H1 (cell line): ENCODE measurements at regions not wholly inside any gene's neighbourhood (a gene's known extent, or its start where the extent isn't known, plus 50 kb on each side); places are given as distances from the start of the nearest gene placed in this dataset.

Source experiments
- CTCF ChIA-PET: fragments of 300-600 bp; sonication (Branson Sonifier 250); formaldehyde crosslinking; loops from one replicate; lab custom pipeline; 2021; ENCODE audit not compliant: partially characterized antibody; lab: Charles Lee
- POLR2A ChIA-PET: fragments of 300-600 bp; sonication (Branson Sonifier 250); formaldehyde crosslinking; loops from one replicate; lab custom pipeline; 2021; ENCODE audit warnings: inconsistent platforms; ENCODE audit not compliant: partially characterized antibody; lab: Charles Lee
- DNase-seq, 2 experiments: peaks; one replicate each; pipeline versions ENCODE4 v3.0.0 to v3.0.0-alpha.2; 2010 to 2022; ENCODE audit warnings: low spot score in 2 of 2, low read depth in 1 of 2, mixed read lengths in 1 of 2
- FAIRE-seq: peaks from 2 replicates; lab custom pipeline; 2011; peaks lifted over from hg19 to GRCh38; lab: Jason Lieb, UNC
- H2AFZ ChIP-seq: 2 replicates; pipeline ENCODE4 v1.8.1; 2012; ENCODE audit warnings: low read length, inconsistent platforms
- H2AK5ac ChIP-seq: 2 replicates; pipeline ENCODE4 v1.6.1; 2013; ENCODE audit warnings: low read depth, low read length
- H2BK120ac ChIP-seq: replicated peaks from 2 replicates; pipeline ENCODE3; 2013; ENCODE audit warnings: low read depth, low read length, inconsistent platforms
- H2BK12ac ChIP-seq: 2 replicates; pipeline ENCODE4 v1.6.1; 2013; ENCODE audit warnings: low read depth, low read length
- H2BK15ac ChIP-seq: 2 replicates; pipeline ENCODE4 v1.6.1; 2013; ENCODE audit warnings: low read length
- H2BK20ac ChIP-seq: 2 replicates; pipeline ENCODE4 v1.6.1; 2013; ENCODE audit warnings: low read length
- H2BK5ac ChIP-seq: 2 replicates; pipeline ENCODE4 v1.6.1; 2013; ENCODE audit warnings: low read depth, low read length
- H3K14ac ChIP-seq: 2 replicates; pipeline ENCODE4 v1.6.1; 2013; ENCODE audit warnings: inconsistent platforms; ENCODE audit not compliant: insufficient read length
- H3K18ac ChIP-seq: 2 replicates; pipeline ENCODE4 v1.6.1; 2013; ENCODE audit warnings: low read length; ENCODE audit errors: extremely low read depth
- H3K23ac ChIP-seq: 2 replicates; pipeline ENCODE4 v1.6.1; 2013; ENCODE audit warnings: inconsistent platforms; ENCODE audit not compliant: insufficient read length
- H3K23me2 ChIP-seq: 2 replicates; pipeline ENCODE4 v1.6.1; 2013; ENCODE audit warnings: low read depth, low read length
- H3K27ac ChIP-seq: 2 replicates; pipeline ENCODE4 v1.6.1; 2011; ENCODE audit warnings: low read depth, low read length, inconsistent platforms
- H3K27me3 ChIP-seq, 4 experiments: replicated peaks in 1 of 4; 1 replicate in 1 of 4; 2 replicates in 3 of 4; pipeline versions ENCODE4 v1.6.1 to v1.8.1; 2011 to 2013; ENCODE audit warnings: low read length in 3 of 4, mild to moderate bottlenecking in 3 of 4, inconsistent platforms in 2 of 4, mixed read lengths in 2 of 4, moderate library complexity in 1 of 4; ENCODE audit not compliant: control insufficient read depth in 3 of 4, insufficient read depth in 3 of 4; ENCODE audit errors: extremely low read depth in 1 of 4
- H3K36me3 ChIP-seq, 4 experiments: 2 replicates each; pipeline versions ENCODE4 v1.6.1 to v1.8.1; 2011 to 2013; ENCODE audit warnings: mild to moderate bottlenecking in 4 of 4, low read length in 3 of 4, moderate library complexity in 2 of 4, control low read depth in 1 of 4, inconsistent platforms in 1 of 4; ENCODE audit not compliant: insufficient read depth in 4 of 4, control insufficient read depth in 2 of 4
- H3K4ac ChIP-seq: replicated peaks from 2 replicates; pipeline ENCODE3; 2013; ENCODE audit warnings: low read length, low read depth, mixed read lengths, inconsistent platforms; ENCODE audit not compliant: insufficient read length
- H3K4me1 ChIP-seq, 4 experiments: replicated peaks in 1 of 4; 1 replicate in 1 of 4; 2 replicates in 3 of 4; pipeline versions ENCODE4 v1.6.1 to v1.8.1; 2011 to 2013; ENCODE audit warnings: low read length in 3 of 4, inconsistent platforms in 2 of 4, mixed read lengths in 1 of 4; ENCODE audit not compliant: insufficient read depth in 4 of 4, control insufficient read depth in 3 of 4
- H3K4me2 ChIP-seq, 2 experiments: 2 replicates each; pipeline versions ENCODE4 v1.6.1 to v1.8.1; 2011 to 2013; ENCODE audit warnings: low read depth in 2 of 2, low read length in 2 of 2, control low read depth in 1 of 2, inconsistent platforms in 1 of 2, mild to moderate bottlenecking in 1 of 2; ENCODE audit not compliant: insufficient read depth in 1 of 2
- H3K4me3 ChIP-seq, 4 experiments: fragments of 200-600, 300-600 bp in 1 of 4; sonication (generic), shearing (Covaris generic), sonication (Bioruptor Twin) in 1 of 4; 2 replicates each; pipeline versions ENCODE4 v1.5.1 to v1.8.1; 2011 to 2016; ENCODE audit warnings: low read length in 4 of 4, low read depth in 3 of 4, control low read depth in 2 of 4, inconsistent platforms in 2 of 4, mild to moderate bottlenecking in 2 of 4, mixed read lengths in 1 of 4, moderate library complexity in 1 of 4; ENCODE audit not compliant: insufficient read depth in 2 of 4; ENCODE audit errors: extremely low read depth in 1 of 4
- H3K56ac ChIP-seq: replicated peaks from 2 replicates; pipeline ENCODE3; 2013; ENCODE audit warnings: low read depth, mild to moderate bottlenecking, mixed read lengths, low read length, inconsistent platforms; ENCODE audit not compliant: insufficient read length
- H3K79me1 ChIP-seq: 2 replicates; pipeline ENCODE4 v1.6.1; 2013; ENCODE audit warnings: low read depth, low read length, control low read depth
- H3K79me2 ChIP-seq, 2 experiments: 2 replicates each; pipeline versions ENCODE4 v1.6.1 to v1.8.1; 2012 to 2013; ENCODE audit warnings: low read length in 2 of 2, mild to moderate bottlenecking in 2 of 2, inconsistent platforms in 1 of 2; ENCODE audit not compliant: insufficient read depth in 2 of 2, control insufficient read depth in 1 of 2
- H3K9ac ChIP-seq, 4 experiments: replicated peaks in 1 of 4; 1 replicate in 1 of 4; 2 replicates in 3 of 4; pipeline versions ENCODE4 v1.6.1 to v1.8.1; 2011 to 2013; ENCODE audit warnings: low read depth in 3 of 4, low read length in 3 of 4, control low read depth in 2 of 4, mild to moderate bottlenecking in 2 of 4, moderate library complexity in 2 of 4, inconsistent platforms in 1 of 4; ENCODE audit errors: extremely low read depth in 1 of 4
- H3K9me3 ChIP-seq, 2 experiments: 2 replicates each; pipeline versions ENCODE4 v1.6.1 to v1.8.1; 2012 to 2013; ENCODE audit warnings: mild to moderate bottlenecking in 2 of 2, moderate library complexity in 2 of 2, control low read depth in 1 of 2, inconsistent platforms in 1 of 2, low read depth in 1 of 2, low read length in 1 of 2, mixed read lengths in 1 of 2; ENCODE audit not compliant: insufficient read depth in 2 of 2
- H4K20me1 ChIP-seq, 2 experiments: replicated peaks in 1 of 2; 2 replicates each; pipeline versions ENCODE3 to v1.8.1; 2011 to 2013; ENCODE audit warnings: inconsistent platforms in 2 of 2, low read length in 2 of 2, mild to moderate bottlenecking in 1 of 2; ENCODE audit not compliant: insufficient read depth in 2 of 2, control insufficient read depth in 1 of 2
- H4K5ac ChIP-seq: 2 replicates; pipeline ENCODE4 v1.6.1; 2013; ENCODE audit warnings: low read length, low read depth, mixed read lengths, inconsistent platforms; ENCODE audit not compliant: insufficient read length
- H4K8ac ChIP-seq: 2 replicates; pipeline ENCODE4 v1.8.0; 2013; ENCODE audit warnings: mild to moderate bottlenecking, moderate library complexity, low read length, inconsistent platforms; ENCODE audit not compliant: insufficient read depth; ENCODE audit errors: extremely low read depth
- H4K91ac ChIP-seq: replicated peaks from 2 replicates; pipeline ENCODE3; 2013; ENCODE audit warnings: low read length, mixed read lengths, inconsistent platforms; ENCODE audit not compliant: insufficient read length
- CHD2 ChIP-seq: IDR thresholded peaks from 2 replicates; pipeline ENCODE4 v1.6.1; 2012; ENCODE audit warnings: low read length, improper control_type of control experiment
- CREB1 ChIP-seq: IDR thresholded peaks from 2 replicates; pipeline ENCODE4 v1.6.1; 2012; ENCODE audit warnings: inconsistent platforms
- HDAC6 ChIP-seq: IDR thresholded peaks from one replicate; pipeline ENCODE4 v1.7.1; 2012; ENCODE audit warnings: low read depth, mild to moderate bottlenecking, inconsistent platforms, low read length, moderate library complexity
- JUN ChIP-seq: IDR thresholded peaks from 2 replicates; pipeline ENCODE4 v1.6.1; 2011; ENCODE audit warnings: low read depth, mild to moderate bottlenecking, improper control_type of control experiment, low read length
- JUND ChIP-seq: IDR thresholded peaks from 2 replicates; pipeline ENCODE4 v1.6.1; 2011; ENCODE audit warnings: mild to moderate bottlenecking, improper control_type of control experiment, low read length
- KDM4A ChIP-seq: IDR thresholded peaks from one replicate; pipeline ENCODE4 v1.7.1; 2012; ENCODE audit warnings: low read depth, mild to moderate bottlenecking, moderate library complexity, low read length, inconsistent platforms; ENCODE audit not compliant: severe bottlenecking
- MAX ChIP-seq: IDR thresholded peaks from 2 replicates; pipeline ENCODE4 v1.6.1; 2012; ENCODE audit warnings: inconsistent platforms
- NRF1 ChIP-seq: IDR thresholded peaks from 2 replicates; pipeline ENCODE4 v1.6.1; 2011; ENCODE audit warnings: mild to moderate bottlenecking, low read depth, low read length, improper control_type of control experiment
- POLR2AphosphoS5 ChIP-seq: IDR thresholded peaks from 2 replicates; pipeline ENCODE4 v1.6.1; 2011; ENCODE audit warnings: low read depth, low read length
- RBBP5 ChIP-seq: IDR thresholded peaks from 2 replicates; pipeline ENCODE4 v1.7.1; 2012; ENCODE audit warnings: low read depth, mild to moderate bottlenecking, inconsistent platforms, low read length, moderate library complexity, borderline replicate concordance
- SRF ChIP-seq: IDR thresholded peaks from 2 replicates; pipeline ENCODE4 v1.6.1; 2011; ENCODE audit warnings: mild to moderate bottlenecking, low read depth, low read length, moderate library complexity
- SUZ12 ChIP-seq: fragments of 200-600 bp; sonication (generic); IDR thresholded peaks from 2 replicates; pipeline ENCODE4 v1.6.1; 2012; ENCODE audit warnings: mild to moderate bottlenecking, inconsistent platforms, low read length, moderate library complexity, mixed read lengths
- TAF1 ChIP-seq: IDR thresholded peaks from 2 replicates; pipeline ENCODE4 v1.6.1; 2011; ENCODE audit warnings: mild to moderate bottlenecking, low read depth, low read length
- TAF7 ChIP-seq: optimal IDR thresholded peaks from 2 replicates; pipeline ENCODE3; 2011; ENCODE audit warnings: low read depth, mild to moderate bottlenecking, inconsistent platforms, low read length, moderate library complexity, borderline replicate concordance
- TBP ChIP-seq: IDR thresholded peaks from 2 replicates; pipeline ENCODE4 v1.6.1; 2011; ENCODE audit warnings: low read depth, low read length, improper control_type of control experiment
- TCF12 ChIP-seq: IDR thresholded peaks from 2 replicates; pipeline ENCODE4 v1.6.1; 2011; ENCODE audit warnings: low read depth, mild to moderate bottlenecking, low read length
- TEAD4 ChIP-seq: IDR thresholded peaks from 2 replicates; pipeline ENCODE4 v1.6.1; 2012; ENCODE audit warnings: low read depth, low read length, inconsistent platforms, mixed read lengths
- ZNF274 ChIP-seq: IDR thresholded peaks from 2 replicates; pipeline ENCODE4 v1.7.0; 2012; ENCODE audit warnings: low read length, borderline replicate concordance; ENCODE audit errors: extremely low read depth

GRCh38 chr18:1530650-1531049 lies 626.0 kb downstream of the ADCYAP1 start:
- H2BK5ac ChIP-seq, result no peak overlapping the region
- H4K8ac ChIP-seq, result no peak overlapping the region
- no peak overlapping the region for H2AK5ac ChIP-seq
- H3K4me2 ChIP-seq, result no peak overlapping the region
- H3K23ac ChIP-seq, result no peak overlapping the region
- no peaks in the 10 kb centered on the region for H3K36me3 ChIP-seq
- 0 out of 7 replicates have a peak, but pooled peaks cover 0 to 2% (median 0%) of the 10 kb centered on the region in 4 experiments for H3K4me1 ChIP-seq
- no peak overlapping the region for H4K91ac ChIP-seq
- no peak overlapping the region for H3K56ac ChIP-seq
- no peaks in the 10 kb centered on the region for H3K27me3 ChIP-seq
- ChIA-PET POLR2A (no interaction called here), CTCF (no interaction called here)
- no peaks in the 10 kb centered on the region for H3K23me2 ChIP-seq
- H2BK12ac ChIP-seq, result no peak overlapping the region
- H3K4me3 ChIP-seq, result no peak overlapping the region
- H3K18ac ChIP-seq, result no peak overlapping the region
- H3K9ac ChIP-seq, result no peak overlapping the region
- no peak overlapping the region for H2AFZ ChIP-seq
- H2BK20ac ChIP-seq, result no peak overlapping the region
- H2BK120ac ChIP-seq, result no peak overlapping the region
- no peak overlapping the region for H2BK15ac ChIP-seq
- no peak overlapping the region for H3K14ac ChIP-seq
- H3K9me3 ChIP-seq, result no peaks in the 10 kb centered on the region; a peak in 1 of 4 replicates
- H3K27ac ChIP-seq, result no peak overlapping the region
- no peaks in the 10 kb centered on the region for H3K79me2 ChIP-seq
- H4K20me1 ChIP-seq, result no peaks in the 10 kb centered on the region
- no peaks in the 10 kb centered on the region for H3K79me1 ChIP-seq
- no peak overlapping the region for H4K5ac ChIP-seq
- no peak for FAIRE-seq
- DNase-seq, result no peak
- no peak overlapping the region for H3K4ac ChIP-seq
- TF ChIP-seq NRF1 (no peak), TBP (no peak), RBBP5 (no peak), HDAC6 (no peak), TAF1 (no peak), POLR2AphosphoS5 (no peak), TEAD4 (no peak), KDM4A (no peak), JUN (no peak), CHD2 (no peak), TAF7 (no peak), SUZ12 (no peak), SRF (no peak), MAX (no peak), ZNF274 (no peak), JUND (no peak), CREB1 (no peak), TCF12 (no peak)
